GM19467 (cell line): ENCODE measurements at regions not wholly inside any gene's neighbourhood (a gene's known extent, or its start where the extent isn't known, plus 50 kb on each side); places are given as distances from the start of the nearest gene placed in this dataset.

ENCODE experiments used
- ATAC-seq: cut with Tn5 transposase; IDR thresholded peaks from one replicate; pipeline ENCODE4 v1.9.1; 2021; ENCODE audit warnings: mild to moderate bottlenecking, moderate library complexity; ENCODE audit not compliant: unreplicated experiment

DNA sequence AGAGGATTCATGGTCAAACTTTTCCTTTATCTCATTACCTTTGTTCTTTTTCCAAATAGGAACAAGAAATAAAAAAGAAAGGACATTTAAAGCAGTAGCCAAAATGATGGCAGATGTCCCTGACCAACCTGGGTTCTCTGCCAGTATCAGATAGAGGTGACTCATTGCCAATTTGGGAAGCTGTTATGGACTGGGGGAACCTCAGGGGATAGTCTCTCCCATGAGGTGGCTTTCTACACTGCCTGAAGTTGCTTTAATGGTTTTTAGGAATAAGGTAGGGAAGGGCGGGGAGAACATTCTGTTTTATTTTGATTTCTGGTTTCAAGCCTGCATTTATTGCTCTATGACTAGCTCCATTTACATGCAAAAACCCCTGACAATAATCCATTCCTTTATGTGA, 457.9 kb upstream of the TPK1 start:
- ATAC-seq: no peak

DNA sequence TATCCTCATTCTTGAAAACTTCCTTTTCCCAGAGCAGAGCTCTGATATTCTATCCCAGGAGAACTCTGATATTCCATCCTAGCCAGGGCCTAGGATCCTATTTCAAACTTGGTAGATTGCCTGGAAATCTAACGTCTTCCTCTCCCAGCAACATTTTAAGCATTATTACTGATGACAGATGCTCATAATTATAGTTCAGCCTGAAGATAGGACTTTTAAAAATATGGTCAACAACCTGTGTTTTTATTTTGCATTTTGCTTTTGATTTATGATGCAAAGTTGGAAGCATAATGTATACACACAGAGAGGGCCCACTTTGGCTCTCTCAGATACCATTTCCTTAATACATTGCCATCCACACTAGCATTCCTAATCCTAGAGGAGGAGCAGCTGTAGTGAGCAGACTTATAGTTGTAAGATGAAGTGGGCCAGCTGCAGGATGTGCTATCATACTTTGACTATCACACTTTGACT, 457.4 kb upstream of the TPK1 start:
- no peak for ATAC-seq

DNA sequence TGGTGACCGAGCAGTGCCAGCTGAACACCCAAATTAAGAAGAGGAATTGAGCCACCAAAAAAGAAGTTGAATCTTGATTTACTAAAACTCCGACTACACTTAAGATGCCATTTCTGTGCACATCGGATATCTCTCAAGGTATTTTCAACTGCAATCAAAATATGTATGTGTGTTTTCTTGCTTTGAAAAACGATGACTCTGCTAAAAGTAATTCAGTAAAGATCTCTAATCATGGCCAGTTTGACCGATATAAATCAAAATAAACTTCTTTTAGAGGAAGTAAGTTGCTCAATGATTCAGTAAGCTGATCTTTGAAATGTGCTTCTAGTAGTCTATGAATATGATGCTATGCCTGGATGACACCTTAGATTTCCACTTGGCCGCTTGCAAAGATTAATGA, 453.5 kb upstream of the TPK1 start:
- no peak for ATAC-seq

DNA sequence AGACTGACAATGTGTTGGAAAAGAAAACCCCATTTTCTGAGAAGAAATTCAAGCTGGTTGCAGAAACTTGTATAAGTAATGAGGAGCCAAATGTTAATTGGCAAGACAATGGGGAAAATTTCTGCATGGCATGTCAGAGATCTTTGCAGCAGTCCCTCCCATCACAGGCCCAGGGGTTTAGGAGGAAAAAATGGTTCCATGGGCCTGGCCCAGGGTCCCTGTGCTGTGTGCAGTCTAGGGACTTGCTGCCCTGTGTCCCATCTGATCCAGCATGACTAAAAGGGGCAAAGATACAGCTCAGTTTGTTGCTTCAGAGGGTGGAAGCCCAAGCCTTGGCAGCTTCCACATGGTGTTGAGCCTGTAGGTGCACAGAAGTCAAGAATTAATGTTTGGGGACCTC, 440.3 kb upstream of the TPK1 start:
- no peak for ATAC-seq

DNA sequence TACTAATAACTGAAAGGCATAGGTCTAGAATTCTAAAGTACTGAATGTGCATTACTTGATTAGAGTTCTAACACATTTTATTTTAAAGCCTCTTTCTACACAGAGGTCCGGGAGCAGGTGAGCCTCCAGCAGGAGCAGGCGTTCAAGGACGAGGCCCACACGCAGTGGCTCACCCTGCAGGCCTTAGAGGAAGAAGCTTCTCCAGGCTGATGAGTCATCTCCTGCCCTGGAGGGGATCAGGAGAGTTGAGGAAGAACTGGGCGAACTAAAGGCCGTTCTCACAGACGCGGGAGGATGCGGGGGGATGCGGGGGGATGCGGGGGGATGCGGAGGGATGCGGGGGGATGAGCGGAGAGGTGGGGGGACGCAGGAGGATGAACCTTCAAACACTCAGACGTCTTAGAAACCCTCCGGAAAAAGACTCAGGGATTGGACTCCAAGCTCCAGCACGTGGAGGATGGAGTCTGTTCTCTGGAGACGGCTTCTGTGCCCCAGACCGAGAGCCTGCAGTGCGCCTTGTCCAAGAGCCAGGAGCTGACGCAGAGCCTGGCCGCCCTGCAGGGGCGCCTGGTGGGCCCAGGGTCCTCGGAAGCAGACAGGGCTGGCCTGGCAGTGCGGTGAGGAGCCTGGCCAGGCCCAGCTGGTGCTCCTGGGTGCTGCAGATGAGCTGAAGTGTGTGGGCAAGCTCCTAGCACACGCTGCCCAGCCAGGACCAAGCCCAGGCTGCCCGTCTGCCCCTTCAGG, 433.7 kb upstream of the TPK1 start:
- ATAC-seq: no peak

DNA sequence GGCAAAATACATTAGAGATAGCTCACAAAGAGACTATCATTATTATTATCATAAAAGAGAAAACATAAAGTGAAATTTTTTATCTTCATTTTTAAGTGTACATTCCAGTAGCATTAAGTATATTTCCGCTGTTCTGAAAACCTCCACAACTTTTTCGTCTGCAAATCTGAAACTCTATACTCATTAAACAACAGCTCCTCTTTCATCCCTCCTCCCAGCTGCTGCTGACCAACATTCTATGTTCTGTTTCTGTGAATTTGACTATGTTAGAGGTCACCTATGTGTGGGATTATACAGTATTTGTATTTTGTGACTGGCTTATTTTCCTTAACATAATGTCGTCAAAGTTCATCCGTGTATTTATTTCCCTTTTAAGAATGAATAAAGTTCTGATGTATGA, 429.3 kb upstream of the TPK1 start:
- no peak for ATAC-seq

DNA sequence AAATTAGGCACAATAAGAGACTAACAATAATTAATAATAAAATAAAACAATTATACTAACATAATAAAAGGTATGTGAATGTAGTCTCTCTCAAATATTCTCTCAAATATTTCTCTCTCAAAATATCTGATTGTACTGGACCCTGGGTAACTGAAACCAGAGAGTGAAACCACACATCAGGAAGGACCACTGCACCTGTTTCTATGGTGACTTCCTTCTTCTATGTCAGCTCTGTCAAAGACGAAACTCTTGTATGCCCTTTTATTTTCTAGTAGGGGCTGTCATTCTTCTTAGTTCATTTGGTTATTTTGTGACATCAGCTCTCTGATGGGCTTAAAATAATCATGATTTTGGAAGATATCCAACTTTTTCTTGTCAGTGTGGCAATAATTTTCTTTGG, 428.0 kb upstream of the TPK1 start:
- ATAC-seq: no peak

DNA sequence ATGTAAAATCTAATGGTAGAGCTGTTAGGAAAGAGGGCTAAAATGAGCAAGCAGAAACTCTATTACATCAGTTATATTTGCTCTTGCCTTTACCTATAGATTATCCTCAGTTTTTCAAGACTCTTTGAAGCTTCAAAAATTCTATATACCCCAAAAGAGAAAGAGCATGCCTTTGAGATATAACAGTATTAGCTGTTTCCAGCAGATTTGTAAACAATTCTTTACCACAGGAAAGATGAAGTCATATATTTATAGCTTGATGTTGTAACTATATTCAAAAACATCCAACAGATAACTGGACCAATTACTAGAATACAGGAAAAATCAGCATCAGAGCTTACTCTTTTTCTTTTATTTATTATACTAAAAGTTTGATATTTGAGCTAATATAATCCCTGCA, 416.2 kb upstream of the TPK1 start:
- no peak for ATAC-seq

DNA sequence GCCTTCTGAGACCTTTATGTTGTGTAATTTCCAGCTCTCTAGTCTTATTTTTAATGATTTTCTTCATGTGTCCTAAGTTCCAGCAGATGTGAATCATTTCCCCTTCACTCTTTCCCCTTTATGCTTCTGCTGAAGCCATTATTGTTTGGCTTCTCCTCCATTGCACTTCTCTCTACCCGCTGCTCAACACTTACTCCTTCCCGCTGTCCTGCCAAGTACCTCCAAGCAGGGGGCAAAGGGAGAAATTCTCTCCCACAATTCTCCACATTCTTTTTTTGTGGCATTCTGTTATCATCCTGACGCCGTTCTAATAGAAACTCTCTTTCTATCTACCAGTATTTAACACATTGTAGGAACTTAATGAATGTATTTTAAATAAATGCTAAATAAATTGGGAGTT, 388.9 kb upstream of the TPK1 start:
- ATAC-seq: no peak

DNA sequence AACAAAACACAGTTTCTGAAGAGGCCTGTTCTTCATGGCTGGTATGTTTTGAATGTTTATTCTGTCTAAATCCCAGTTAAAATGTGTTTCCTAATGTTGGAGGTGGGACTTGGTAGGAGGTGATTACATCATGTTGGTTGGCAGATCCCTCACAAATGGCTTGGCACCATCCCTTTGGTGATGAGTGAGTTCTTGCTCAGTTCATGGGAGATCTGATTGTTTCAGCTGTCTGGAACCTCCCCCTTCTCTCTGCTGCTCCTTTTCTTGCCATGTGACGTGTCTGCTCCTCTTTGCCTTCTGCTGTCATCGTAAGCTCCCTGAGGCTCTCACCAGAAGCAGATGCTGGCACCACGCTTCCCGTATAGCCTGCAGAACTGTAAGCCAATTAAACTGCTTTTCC, 383.6 kb upstream of the TPK1 start:
- ATAC-seq: no peak

DNA sequence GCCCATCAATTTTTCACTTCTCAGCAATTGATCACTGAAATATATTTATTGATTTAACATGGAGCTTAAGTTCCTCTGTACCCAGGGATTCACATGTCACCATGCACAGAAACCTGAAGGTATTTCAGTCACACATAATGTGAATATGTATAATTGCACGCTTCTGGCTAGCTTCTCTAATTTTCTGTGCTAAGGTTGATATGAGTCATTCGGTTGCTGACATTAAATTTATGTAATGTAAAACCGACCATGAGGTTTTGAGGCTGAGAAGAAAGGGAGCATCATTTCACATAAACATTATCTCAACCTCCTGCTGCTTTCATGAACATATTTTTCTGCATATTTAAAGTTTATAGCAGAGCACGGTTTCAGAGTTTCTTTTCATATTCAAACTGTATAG, 381.0 kb upstream of the TPK1 start:
- ATAC-seq: no peak

DNA sequence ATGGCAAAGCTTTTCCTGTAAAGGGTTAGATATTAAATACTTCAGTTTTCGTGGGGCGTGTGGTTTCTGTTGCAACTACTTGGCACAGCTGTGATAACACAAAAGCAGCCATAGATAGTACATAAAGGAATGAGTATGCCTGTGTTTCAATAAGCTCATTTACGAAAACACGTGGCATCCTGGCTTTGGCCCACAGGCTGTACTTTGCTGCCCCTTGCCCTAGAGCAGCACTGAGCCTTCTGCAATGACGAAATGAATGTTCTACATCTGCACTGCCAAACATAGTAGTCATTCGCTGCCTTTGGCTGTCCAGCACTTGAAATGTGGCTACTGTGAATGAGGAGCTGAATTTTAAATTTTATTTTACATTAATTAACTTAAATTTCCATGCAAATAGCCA, 376.2 kb upstream of the TPK1 start:
- ATAC-seq: no peak

DNA sequence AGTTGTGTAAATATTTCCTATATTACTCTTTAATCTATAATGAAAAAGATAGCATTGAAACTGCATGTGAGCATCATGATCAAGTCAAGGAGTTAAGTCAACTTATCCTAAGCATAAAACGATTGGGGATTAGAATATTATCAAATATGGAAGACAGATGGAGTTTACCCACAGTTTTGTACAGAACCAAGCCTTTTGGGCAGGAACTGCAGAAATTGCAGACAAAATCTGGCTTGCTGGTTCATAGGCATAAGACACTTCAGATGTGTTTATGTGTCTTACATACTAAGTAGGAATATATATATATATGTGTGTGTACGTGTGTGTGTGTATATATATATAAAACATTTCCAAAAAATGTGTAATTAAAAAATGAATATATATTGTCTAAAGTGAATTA, 375.4 kb upstream of the TPK1 start:
- ATAC-seq: no peak

DNA sequence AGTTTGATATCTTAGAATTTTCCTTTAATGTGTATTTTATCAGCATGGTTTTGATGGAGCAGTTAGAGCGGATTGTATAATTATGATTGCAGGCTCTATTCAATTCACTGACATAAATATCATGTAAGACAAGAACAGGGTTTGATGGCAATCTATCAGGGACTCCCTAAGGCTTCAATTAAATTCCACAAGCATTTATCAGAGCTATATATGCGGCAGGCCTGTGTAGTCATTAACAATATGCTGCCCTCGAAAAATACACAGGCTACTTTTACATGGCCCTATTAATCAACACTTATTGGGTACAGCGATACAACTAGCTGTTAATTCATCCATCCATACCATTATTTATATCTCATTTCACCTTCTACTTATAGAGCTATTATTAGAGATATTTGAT, 358.1 kb upstream of the TPK1 start:
- no peak for ATAC-seq

DNA sequence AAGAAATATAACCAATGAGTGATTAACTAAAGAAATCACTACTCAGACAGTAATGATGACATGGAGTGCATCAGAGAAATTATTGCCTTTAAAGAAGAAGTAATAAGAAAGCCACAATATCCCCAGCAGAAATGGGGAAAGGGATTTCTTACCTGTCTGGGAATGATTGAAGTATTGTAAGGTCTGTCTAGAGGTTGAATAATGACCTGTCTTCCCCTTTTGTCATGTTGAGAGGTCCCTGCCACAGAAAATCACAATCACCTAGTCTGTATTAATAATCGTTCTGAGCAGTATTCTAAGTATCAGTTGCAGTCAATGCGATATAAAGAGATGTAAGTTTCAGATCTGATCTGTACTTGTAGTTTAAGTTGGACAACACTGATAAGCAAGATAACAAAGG, 349.1 kb upstream of the TPK1 start:
- ATAC-seq: no peak

DNA sequence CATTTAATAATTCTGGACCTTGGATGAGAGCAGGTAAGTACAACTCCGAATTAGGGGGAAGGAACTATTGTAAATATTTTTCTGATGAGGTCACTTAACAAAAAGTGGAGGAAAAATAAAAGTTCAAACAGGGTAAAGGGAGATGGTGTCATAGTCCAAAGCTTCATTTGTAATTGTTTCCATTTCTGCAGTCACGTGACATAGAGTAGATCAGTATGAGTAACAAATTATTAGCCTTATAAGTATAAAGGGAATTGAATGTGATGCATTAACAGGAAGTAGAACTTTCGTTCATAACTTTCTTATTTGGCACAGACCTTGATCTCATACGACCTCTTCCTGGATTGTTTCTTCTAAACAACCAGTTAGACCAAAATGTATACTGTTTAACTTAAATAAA, 347.2 kb upstream of the TPK1 start:
- no peak for ATAC-seq

DNA sequence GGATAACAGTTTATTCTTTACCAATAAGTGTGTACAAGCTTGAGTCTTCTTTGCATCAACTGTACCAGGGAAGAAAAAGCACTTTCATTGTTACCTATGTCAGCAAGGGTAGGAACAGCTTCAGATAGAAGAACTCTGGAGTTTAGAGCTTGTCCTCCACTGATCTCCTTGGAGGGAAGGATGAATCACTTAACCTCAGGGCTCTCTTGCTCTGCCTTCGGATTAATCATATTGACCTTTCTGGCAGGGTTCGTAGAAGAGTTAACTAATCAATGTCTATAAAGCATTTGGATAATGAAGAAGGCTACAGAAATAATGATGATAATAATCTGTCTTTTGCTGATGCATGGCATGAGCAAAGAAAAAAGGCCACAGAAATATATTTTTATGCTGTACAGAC, 339.5 kb upstream of the TPK1 start:
- ATAC-seq: no peak

DNA sequence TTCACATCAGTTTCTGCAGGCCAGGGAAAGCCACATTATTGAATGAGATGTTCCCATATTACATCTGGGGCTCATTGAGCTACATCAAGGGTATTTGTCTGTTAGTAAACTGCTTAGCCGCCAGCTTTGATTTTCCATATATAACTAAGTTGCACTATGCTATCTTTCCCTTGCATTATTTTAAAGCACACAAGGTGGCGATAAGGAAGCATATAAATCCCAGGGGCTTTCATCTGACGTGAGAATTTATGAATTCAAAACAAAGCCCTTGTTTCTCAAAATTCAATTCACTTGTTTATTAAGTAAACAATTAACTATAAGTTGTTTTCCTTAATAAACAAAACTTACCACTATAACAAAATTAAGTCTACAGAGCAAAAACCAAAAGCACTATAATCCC, 334.1 kb upstream of the TPK1 start:
- no peak for ATAC-seq

DNA sequence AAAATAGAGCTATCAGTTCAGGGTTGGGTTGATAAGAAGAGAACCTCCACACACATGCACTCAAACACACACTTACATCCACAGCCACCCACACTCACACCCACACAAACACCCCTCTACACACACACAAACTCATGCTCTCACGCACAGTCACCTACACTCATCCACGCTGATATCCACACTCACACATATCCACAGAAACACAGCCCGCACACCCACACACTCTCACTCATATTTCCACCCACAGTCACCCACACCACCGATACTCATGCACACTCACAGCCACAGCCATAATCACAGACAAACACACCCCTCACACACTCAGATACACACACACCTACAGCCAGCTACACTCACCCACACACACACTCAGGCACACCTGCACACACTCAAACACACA, 333.0 kb upstream of the TPK1 start:
- ATAC-seq: no peak

DNA sequence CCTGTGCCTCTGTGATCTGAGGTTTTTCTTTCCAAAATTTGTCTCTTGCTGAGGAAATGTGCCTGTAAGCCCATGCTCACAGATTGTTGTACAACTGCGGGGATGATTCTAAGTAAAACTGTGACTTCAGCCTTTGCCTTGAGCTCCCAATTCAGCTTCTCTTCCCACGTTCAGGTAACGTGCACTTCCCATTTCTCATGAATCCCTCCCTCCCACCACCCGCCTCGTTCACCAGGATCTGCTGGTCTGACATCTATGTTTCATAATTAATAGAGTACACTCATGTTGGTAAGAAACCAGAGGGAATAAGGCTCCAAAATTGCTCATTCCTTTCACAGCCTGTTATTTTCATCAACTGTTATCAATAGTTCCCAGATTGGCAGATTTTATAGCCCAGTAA, 332.6 kb upstream of the TPK1 start:
- no peak for ATAC-seq

DNA sequence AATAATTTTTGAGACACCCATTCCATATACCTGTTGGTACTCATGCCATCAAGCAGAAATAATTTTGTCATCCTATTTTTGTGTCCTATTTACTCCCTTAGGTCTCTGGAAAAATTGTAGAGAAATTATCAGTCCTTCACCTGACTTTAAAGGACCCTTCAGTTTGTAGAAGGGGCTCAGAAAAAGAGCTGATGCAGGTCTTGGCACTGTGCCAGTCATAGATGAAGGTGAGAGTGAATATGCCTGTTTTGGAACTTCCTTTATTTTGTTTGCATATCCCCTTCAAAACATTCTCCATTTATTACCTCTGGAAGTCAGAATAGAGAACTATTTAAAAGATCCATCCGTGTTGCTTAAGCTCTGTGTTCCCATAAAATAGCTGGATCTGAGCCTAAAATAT, 321.0 kb upstream of the TPK1 start:
- no peak for ATAC-seq

DNA sequence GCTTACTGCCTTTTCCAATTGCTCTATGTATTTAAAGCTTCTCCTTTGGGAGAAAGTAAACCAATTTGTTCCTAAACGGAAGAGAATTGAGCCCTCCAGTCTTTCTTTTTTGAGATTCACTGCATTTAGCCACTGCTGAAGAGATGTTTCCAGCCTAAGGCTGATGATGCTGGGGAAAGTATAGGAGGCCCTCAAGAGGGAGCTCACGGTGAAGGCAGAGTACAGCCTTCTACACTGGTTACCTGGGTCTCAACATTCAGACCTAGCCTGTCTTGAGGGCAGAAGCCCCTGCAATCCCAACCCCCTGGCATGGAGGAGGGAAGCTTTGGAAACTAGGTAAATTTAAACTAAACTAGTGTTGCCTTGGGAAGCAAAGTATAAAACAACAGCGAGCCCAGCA, 316.7 kb upstream of the TPK1 start:
- ATAC-seq: no peak

DNA sequence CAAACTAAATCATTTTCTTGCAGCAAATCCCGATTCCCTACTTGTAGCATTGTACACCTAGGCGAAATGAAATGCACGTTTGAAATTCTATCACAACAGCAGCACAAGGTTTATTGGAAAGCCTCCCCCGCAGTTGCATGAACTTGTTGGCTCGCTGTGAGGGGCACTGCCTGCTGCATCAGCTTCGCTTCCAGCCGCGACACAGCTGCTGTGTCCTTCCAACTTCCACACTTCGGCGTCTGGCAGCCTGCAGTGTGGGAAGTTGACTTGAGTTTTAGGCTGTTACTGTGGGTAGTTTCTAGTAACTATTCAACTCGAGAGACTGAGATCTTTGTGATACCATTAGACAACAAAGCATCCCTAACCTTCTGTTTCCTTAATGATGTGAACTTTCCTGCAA, 315.8 kb upstream of the TPK1 start:
- no peak for ATAC-seq
